HG02610 (cell line): ENCODE measurements at regions not wholly inside any gene's neighbourhood (a gene's known extent, or its start where the extent isn't known, plus 50 kb on each side); places are given as distances from the start of the nearest gene placed in this dataset.

Source experiments
- ATAC-seq: cut with Tn5 transposase; IDR thresholded peaks from one replicate; pipeline ENCODE4 v1.9.1; 2021; ENCODE audit warnings: mild to moderate bottlenecking, moderate library complexity; ENCODE audit not compliant: unreplicated experiment

DNA sequence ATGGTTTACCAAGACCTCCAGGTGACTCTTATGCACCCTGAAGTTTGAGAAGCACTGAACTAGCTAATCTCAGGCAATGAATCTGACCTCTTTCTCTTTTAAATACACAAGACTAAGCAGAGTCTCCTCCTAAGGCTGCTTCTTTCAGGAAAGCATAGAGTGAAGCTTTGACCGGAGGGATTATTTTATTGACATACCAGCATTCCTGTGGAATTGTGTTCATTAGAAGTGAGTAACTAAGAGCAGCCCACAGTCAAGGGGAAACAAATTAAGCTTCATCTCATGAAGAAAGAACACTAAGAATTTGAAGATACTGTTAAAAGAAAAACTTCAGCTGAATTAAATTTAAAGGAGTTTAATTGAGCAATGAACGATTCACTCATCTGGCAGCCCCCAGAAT, 963.5 kb downstream of the NTRK3 start:
- no peak for ATAC-seq

DNA sequence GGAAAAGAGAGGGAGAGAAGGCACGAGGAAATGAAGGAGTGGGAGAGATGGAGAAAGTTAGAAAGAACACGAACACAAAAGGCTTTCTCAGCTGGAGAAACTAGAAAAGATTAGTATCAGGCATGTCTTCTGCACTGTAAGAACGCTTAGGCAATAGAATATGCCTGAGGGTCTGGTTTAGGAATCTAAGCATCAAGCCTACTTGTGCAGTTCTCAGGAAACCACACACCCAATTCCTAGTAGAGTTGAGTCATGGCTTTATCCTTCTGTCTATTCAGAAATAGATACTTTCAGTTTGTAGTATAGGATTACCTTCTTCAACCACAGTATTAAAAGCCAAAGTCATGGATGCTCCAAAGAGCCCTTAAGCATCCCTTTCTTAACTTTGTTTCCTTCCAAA, 969.4 kb downstream of the NTRK3 start:
- no peak for ATAC-seq

DNA sequence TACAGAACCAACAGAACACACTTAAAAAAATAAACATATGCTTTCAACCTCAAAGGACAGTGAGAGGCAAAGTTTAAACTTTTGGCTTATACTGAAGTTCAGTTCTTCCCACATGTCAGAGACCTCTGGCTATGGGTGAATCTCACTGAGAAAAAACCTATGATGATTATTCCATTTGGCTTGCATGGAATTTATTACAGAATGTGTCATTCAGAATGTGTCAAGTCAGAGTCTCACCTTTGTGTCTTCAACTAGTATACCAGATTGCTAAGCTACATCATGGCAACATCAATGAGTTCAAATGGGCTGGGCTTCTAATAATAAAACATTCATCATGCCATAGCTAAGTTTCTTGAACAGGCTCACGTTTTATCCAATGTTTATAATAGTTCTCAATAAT, 987.0 kb downstream of the NTRK3 start:
- no peak for ATAC-seq

DNA sequence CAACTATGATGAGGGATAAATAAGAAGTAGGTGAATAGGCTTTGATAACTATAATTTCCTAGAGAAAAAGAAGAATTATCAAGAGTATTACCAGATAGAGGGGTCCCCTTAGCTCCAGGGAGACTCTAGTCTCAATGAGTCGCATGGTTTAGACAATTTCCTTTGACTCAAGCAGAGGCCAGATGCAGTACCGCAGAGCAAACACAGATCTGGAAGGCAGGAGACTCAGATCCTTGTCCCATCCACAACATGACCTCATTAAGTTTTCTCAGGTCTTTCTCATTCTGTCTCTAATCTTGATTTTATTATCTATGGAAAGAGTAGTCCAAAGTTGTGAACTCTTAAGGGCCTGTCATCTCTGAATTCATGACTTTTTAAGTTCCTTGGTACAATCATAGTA, 987.9 kb downstream of the NTRK3 start:
- no peak for ATAC-seq

DNA sequence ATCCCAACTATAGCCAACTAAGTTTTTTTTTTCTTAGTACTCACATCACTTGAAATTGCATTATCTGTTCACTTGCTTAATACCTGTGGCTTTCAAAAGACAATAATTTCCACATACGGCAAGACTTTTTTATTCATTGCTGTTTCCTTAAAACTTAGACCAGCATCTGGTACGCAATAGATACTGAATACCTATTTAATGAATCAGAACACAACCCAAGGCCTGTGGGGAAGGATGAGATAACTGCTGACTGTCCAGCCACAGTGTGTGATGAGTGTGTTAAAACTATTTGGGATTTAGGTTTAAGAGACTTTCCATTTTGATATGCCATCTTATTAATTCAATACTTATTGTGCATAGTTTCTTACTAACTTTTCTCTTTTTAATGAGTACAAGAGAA, 988.7 kb downstream of the NTRK3 start:
- no peak for ATAC-seq

DNA sequence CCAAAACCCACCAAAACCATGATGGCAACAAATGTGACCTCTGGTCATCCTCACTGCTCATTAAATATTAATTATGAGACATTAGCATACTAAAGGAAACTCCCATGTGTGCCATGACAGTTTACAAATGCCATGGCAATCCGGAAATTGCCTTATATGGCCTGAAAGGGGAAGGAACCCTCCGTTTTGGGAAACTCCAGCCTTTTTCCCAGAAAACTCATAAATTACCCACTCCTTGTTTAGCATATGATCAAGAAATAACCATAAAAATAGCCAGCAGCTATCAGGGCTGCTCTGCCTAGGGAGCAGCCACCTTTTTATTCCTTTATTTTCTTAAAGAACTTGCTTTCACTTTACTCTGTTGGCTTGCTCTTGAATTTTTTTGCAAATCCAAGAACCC, 992.7 kb downstream of the NTRK3 start:
- ATAC-seq = no peak

DNA sequence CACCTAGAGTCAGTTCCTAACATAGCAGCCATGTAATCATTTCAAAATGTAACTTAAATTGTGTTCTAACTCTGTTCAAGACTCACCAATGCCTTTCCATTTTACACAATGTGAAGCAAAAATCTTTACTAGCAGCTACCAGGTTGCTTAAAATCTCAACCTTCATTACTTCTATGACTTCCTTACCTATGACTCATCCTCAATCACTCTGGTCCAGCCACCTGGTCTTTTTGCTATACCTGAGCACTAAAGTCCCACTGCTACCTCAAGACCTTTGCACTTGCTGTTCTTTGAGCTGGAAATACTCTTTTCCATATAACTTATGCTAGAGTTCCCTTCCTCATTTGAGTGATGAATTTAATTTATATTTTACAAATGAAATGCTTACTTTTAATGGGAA, 993.2 kb downstream of the NTRK3 start:
- ATAC-seq = no peak

DNA sequence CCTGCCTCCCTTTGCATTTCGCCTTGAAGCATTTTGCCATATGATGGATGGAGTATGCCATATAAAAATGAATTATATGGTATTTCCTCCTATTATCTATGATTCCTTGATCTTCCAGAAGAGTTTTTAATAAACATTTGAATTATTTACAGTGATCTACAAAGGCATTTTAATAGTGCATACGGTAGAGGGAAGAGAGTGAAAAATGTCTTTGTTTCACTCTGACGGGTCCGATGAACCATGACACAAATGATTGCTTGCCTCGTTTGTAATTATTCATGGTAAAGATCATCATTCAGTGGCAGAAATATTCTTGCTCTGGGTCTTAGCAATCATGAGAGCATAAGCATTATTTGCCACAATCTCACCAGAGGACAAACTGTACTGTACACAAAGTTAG, 1010.9 kb downstream of the NTRK3 start:
- ATAC-seq = no peak

DNA sequence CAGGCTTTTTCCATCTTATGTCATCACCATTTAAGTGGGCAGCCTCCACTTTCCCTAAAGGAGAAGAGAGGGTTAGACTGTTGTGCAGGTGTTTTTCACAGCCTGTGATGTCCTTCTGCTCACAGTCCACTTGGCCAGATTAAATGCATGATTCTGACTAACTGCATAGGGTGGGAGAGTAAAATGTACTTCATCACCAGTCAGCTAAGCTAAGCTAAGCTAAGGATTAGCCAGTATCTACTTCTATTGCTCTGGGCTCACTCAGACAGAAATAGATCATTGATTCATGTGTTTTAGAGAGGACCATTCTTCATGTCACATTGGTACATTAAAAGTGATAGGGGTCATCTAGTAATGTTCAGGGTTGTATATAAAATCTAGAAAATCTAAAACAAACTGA, 1013.1 kb downstream of the NTRK3 start:
- no peak for ATAC-seq

DNA sequence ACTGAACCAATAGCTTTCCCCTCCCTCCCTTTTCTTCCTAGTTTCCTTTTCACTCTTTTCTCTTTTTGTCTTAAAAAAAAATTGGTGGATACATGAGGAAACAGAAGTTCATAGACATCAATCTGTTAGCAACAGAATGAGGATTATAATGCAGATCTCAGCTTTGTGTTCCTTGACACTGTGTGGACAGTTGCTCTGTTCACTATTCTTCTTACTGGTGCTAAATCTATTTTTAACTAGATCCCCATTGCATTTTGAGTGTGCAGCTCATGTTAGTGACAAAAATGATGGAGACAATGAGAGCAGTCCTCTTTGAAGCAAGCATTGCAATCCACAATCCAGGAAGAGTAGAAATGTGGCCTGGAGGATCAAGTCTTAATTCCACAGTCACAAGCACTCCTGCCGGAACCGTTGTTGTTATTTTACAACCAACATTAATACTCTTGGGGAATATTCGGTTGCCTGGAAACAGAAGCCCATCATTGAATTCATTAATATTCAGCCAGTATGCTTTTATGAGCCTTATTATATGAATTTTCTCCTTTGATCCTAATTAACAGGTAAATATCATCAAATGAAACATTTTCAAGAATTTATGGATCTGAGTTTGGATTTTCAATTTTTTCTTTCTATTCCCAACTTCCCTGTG, 1016.8 kb downstream of the NTRK3 start:
- no peak for ATAC-seq

DNA sequence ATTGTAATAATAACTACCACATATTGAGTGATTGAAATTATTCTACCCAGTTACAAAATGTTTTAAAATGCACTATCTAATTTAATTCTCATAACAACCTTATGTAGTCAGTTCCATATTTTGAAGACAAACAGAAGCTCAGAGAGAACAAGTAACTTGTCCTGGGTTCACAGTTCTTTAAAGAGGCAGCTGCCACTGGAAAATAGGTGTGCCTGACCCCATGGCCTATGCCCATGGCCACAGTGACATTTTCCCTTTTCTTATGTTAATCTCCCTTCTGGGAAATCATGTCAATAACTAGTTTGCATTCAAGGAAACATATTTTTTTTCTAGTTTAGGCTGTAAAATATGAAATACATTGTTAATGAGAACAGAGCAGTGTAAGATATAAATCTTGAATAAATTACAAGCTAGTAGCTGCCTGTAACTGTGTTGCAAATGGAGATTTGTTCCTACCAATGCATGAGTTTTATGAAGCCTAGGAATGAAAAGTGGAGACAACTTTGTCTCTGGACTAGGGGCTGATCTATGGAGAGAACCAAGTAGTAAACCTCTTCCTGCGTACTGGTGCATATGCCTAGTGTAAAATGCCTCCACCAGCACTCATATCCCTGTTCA, 1018.0 kb downstream of the NTRK3 start:
- no peak for ATAC-seq

DNA sequence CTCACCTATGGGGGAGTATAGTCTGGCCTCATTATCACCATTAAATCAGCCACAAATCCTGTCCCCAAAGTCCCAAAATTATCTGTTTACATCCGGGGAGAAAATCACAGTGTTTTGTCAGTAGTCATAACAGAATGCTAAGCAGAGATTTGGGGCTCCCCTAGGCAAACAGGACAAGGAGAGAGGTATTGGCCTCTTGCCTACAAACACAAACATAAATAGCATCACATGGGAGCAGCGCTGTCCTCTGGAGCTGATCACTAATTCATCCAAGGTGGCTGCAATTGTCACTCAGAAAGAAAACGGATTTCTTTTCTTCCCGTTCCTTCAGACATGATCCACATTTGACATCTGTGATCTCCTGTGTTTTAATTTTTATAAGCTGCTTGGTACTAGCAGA, 1028.1 kb downstream of the NTRK3 start:
- ATAC-seq = no peak

DNA sequence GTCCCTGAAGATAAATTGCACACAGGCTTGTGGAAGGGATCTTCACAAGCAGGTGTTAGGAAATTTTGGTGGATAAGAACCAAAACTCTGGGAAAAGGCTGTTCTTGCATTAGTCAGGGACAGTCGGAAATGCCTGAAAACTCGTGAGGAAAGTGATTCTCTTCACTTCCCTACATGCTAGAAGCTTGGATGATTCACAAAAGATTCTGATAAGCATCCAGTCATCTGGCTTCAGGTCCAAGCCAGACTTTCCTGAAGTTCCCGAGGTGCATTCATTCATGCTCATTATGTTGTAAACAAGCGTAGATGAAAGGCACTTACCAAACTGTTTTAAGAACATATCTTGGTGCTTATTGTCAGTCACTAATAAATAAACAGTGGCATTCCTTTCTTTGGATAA, 1028.7 kb downstream of the NTRK3 start:
- ATAC-seq = no peak

DNA sequence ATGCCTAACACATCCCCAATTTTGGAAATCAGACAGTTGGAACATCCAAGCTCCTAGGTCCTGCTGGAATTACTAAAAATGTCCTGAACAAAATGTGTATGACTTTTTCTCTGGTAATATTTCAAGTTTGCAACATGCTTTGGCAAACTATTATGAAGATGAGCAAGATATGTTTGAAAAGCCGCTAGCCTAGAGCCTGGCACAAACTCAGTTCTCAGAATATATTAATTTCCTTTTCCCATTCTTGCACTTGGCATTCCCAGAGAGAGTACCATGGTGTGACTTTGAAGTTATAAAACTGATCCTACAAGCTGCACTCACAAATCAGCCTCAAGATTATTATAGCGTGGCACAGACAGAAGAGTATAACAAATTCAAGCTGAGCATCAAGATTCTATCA, 1031.1 kb downstream of the NTRK3 start:
- no peak for ATAC-seq

DNA sequence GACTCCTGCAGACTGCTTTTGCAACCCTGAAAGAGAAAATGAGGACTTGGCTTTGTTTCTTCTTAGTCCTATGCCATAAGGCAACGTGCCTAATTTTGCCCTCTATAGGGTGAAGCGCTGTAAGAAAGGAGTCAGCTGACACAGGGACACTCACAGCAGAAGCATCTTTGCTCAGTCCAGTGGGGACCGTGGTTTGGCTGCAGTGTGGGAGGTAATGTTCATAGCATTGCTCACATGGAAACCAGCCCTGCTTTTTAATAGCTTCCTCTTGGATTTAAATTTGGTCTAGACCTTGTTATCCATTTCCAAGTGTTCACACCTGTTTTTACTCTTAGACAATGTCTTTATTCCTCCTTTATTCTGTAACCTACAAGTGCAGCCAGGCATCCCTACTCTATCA, 1032.1 kb downstream of the NTRK3 start:
- ATAC-seq = no peak

DNA sequence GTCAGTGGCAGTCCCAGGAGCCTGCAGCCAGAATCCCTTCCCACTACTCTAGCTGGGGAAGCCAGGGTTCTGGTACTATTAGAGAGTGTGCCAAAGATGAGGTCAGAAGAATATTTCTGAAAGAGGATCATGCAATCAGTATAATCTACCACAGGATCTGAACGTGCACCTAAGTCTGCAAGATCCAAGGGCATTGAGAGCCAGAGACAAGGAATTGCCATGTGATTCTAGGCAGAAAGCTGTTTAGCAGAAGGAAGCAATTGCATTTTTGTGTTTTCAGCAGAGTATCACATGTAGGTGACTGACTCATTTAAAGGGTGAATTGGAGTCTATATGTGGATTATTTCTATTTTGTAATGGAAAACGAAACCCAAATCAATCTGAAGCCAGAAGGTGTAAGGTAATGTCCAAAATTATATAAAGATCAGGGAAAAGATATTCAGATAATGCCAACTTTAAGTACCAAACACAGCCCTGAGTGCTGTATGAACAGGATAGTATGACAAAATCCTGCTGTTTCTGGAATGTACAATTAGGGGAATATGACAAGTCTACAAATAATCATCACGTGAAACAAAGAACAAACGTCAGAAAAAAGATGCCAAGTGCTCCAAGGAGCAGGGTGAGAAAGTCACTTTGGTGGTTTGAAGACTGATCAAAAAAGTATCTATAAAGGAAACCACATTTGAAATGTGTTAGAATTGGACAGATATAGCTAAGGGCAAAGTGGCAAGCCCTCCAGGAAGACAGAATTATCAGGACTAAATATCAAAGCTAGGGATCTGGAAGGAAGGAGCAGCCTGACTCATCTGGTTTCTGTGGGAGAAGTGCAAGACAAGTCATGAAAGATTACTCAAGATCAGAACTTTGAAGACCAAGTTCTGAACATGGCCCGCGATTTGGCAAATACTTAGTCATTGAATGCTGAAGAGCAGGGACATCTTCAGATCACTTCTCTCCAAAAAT, 1036.6 kb downstream of the NTRK3 start:
- ATAC-seq = no peak

DNA sequence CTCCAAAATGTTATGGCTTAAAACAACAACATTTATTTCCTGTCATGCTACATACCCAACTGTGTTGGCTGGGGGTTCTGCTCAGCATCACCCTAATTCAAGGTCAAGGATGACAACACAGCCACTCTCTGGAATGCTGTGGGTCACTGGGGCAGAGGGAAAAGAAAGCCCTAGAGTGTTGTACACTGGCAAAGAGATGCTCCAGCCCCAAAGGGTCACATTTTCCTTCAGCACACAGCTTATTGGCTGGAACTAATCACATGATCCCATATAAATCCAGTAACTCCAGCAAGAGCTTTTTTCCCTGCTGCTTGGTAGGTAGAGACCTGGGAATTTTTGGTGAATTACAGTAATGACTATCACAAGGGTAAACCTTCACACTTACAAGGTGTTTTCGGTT, 1041.4 kb downstream of the NTRK3 start:
- no peak for ATAC-seq

DNA sequence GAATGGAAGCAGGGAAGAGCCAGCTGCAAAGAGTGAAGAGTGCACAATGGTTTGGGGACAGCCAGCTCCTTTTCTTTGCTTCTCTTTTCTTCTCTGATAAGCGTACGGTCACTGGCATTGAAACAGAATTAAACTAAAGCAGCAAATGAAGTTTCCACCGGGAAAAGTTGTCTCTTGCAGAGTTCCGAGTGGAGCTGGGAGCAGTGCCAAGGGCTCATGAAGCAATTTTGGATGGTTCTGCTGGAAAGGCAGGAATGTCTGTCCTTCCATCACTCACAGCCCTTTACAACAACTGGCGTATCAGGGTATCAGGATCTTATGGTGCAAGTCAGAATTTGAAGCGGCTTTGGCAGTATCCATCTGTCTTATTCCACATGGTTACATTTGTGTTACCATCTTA, 1042.9 kb downstream of the NTRK3 start:
- no peak for ATAC-seq

DNA sequence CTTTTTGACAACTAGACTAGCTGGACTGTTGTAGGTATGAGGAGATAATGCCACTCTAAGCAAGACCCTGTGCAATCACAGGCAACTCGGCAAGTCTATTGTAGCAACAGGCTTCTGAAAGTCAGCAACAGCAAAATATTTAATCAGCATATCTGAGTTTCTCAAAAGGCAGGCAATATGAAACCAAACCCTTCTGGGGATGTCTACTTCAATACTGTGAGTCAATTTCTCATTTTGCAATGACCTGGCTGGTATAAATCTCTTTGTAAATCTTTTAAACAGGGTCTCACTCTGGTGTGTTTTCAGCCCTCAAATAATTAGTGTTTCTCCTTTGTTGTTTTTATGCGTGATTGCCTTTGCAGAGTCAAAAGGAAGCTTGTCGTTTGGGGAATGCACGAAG, 1044.5 kb downstream of the NTRK3 start:
- ATAC-seq = no peak

DNA sequence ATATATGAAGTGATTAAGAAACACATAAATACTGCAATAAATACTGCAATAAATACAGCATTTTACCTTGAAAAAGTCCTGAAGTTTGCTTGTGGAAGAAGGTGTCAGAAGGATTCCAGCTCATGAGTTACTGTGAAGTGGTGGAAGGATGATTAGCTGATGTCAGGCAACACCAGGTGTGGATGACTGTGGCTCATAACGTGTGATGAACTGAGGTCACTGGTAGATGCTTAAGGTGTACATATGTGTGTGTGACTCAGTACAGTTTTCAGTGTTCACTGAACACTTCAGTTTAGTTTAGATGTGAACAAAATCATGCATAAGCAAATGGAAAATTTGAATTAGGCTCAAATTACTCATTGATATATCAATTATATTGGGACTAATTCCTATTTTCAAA, 1045.0 kb downstream of the NTRK3 start:
- ATAC-seq = no peak

DNA sequence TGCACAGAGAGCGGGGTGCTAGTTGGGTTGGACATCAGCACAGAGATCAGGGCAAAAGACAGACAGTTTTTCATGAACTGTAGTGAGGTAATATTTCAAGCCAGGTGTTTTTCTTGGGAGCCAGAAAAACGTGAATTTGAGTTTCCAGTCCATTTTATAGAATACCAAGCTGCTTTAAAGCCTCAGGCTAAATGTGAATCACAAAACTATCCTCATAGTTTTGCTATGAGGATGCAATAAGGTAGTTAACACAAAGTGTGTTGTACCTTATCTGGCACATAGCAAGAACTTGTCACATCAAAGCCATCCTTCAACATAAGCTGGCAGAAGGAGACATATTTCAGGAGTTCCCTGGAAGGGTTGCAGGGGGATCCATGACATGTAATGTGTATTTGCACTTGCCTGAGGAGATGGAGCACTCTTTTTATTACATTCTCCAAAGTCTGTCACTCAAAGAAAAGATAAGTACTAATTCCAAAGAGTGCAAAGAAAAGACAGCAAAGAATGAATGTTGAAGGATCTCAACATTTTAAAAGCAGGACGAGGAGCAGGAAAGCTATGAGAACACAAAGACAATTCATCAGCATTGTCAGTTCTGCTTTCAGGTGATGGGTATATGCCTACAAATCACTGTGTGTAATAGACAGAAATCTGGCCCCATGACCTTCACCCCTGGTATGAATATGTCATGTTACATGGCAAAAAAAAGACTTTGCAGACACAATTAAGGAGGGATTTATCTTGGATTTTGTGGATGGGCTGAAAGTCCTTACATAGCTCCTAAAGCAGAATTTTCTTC, 1046.4 kb downstream of the NTRK3 start:
- no peak for ATAC-seq
